HepG2 (cell line): ENCODE measurements at regions not wholly inside any gene's neighbourhood (a gene's known extent, or its start where the extent isn't known, plus 50 kb on each side); places are given as distances from the start of the nearest gene placed in this dataset.

Experiments used
- CREM ChIP-seq, 2 experiments: sonication (generic) in 1 of 2; formaldehyde crosslinking in 1 of 2; IDR thresholded peaks; 2 replicates each; pipeline versions ENCODE4 v1.4.0 to v1.6.1; 2016 to 2020; ENCODE audit warnings: antibody characterized with exemption in 1 of 2, mild to moderate bottlenecking in 1 of 2, missing genetic modification reagents in 1 of 2
- ERF ChIP-seq: IDR thresholded peaks from 2 replicates; pipeline ENCODE4 v1.6.1; 2018; ENCODE audit warnings: missing biosample characterization, missing genetic modification reagents
- GPBP1L1 ChIP-seq: sonication (generic); formaldehyde crosslinking; IDR thresholded peaks from 2 replicates; pipeline ENCODE4 v1.5.0; 2020; ENCODE audit warnings: mild to moderate bottlenecking, missing genetic modification reagents
- HMGXB3 ChIP-seq: sonication (generic); formaldehyde crosslinking; IDR thresholded peaks from 2 replicates; pipeline ENCODE4 v1.4.0; 2020; ENCODE audit warnings: missing genetic modification reagents, borderline replicate concordance
- HNRNPLL ChIP-seq: fragments of 200-400 bp; formaldehyde crosslinking; IDR thresholded peaks from 2 replicates; pipeline ENCODE4 v1.6.1; 2017; ENCODE audit warnings: mild to moderate bottlenecking, low read depth, low read length; ENCODE audit not compliant: poor library complexity, severe bottlenecking
- MAZ ChIP-seq, 2 experiments: sonication (generic) in 1 of 2; formaldehyde crosslinking in 1 of 2; IDR thresholded peaks; 2 replicates each; pipeline versions ENCODE4 v1.5.0 to v1.6.1; 2012 to 2020; ENCODE audit warnings: low read depth in 2 of 2, mild to moderate bottlenecking in 2 of 2, borderline replicate concordance in 1 of 2, improper control_type of control experiment in 1 of 2, low read length in 1 of 2, missing genetic modification reagents in 1 of 2, moderate library complexity in 1 of 2
- NFIC ChIP-seq: IDR thresholded peaks from 2 replicates; pipeline ENCODE4 v1.6.1; 2012; ENCODE audit warnings: mild to moderate bottlenecking, low read length, inconsistent platforms
- PAF1 ChIP-seq: IDR thresholded peaks from 2 replicates; pipeline ENCODE4 v1.6.1; 2016; ENCODE audit warnings: missing genetic modification reagents, missing compliant biosample characterization
- SALL2 ChIP-seq: sonication (generic); formaldehyde crosslinking; IDR thresholded peaks from 2 replicates; pipeline ENCODE4 v1.8.1; 2023; ENCODE audit warnings: mild to moderate bottlenecking, missing genetic modification reagents, inconsistent platforms
- STAT5B ChIP-seq: sonication (generic); formaldehyde crosslinking; IDR thresholded peaks from 2 replicates; pipeline ENCODE4 v1.4.0; 2020; ENCODE audit warnings: missing genetic modification reagents
- TERF1 ChIP-seq: sonication (generic); formaldehyde crosslinking; IDR thresholded peaks from 2 replicates; pipeline ENCODE4 v1.8.0; 2022; ENCODE audit warnings: mild to moderate bottlenecking, missing genetic modification reagents, moderate library complexity
- ZBTB33 ChIP-seq: sonication (generic); formaldehyde crosslinking; IDR thresholded peaks from 2 replicates; pipeline ENCODE4 v1.4.0; 2020; ENCODE audit warnings: missing genetic modification reagents
- ZBTB46 ChIP-seq: sonication (generic); formaldehyde crosslinking; IDR thresholded peaks from 2 replicates; pipeline ENCODE4 v1.4.0; 2020; ENCODE audit warnings: mild to moderate bottlenecking, missing genetic modification reagents, borderline replicate concordance
- ZKSCAN5 ChIP-seq: sonication (generic); formaldehyde crosslinking; IDR thresholded peaks from 2 replicates; pipeline ENCODE4 v1.5.1; 2020; ENCODE audit warnings: mild to moderate bottlenecking, missing genetic modification reagents
- ZNF205 ChIP-seq: IDR thresholded peaks from 2 replicates; pipeline ENCODE4 v1.6.1; 2018; ENCODE audit warnings: missing biosample characterization, missing genetic modification reagents
- ZNF232 ChIP-seq: sonication (generic); formaldehyde crosslinking; IDR thresholded peaks from 2 replicates; pipeline ENCODE4 v1.4.0; 2020; ENCODE audit warnings: missing genetic modification reagents, borderline replicate concordance
- ZSCAN29 ChIP-seq: sonication (generic); formaldehyde crosslinking; conservative IDR thresholded peaks from 2 replicates; pipeline ENCODE4 v1.4.0; 2020; ENCODE audit warnings: mild to moderate bottlenecking, missing genetic modification reagents

- TF ChIP-seq HMGXB3 (no peak), ZKSCAN5 (CRISPR knock-in tag) (no peak), ZBTB46 (CRISPR knock-in tag) (no peak), ERF (CRISPR knock-in tag) (no peak), GPBP1L1 (no peak), SALL2 (CRISPR knock-in tag) (no peak), ZBTB33 (CRISPR knock-in tag) (no peak), HNRNPLL (peak; percentile 54), STAT5B (CRISPR knock-in tag) (no peak), NFIC (no peak), ZNF205 (CRISPR knock-in tag) (no peak), MAZ (IDR thresholded peaks at IDR 0.05; ENCODE audit: borderline replicate concordance, low read depth, low read length) (peak; percentile 59; the same call in 1 of the 2 replicates), MAZ (CRISPR knock-in tag; IDR thresholded peaks at IDR 0.05; ENCODE audit: low read depth) (no peak), CREM (IDR thresholded peaks at IDR 0.05) (no peak), CREM (CRISPR knock-in tag; IDR thresholded peaks at IDR 0.05) (no peak), TERF1 (no peak), PAF1 (CRISPR knock-in tag) (no peak), ZNF232 (no peak), ZSCAN29 (peak; percentile 97)
Measured at GRCh38 chr20:59515013-59515905, 89.1 kb upstream of the PHACTR3 start (continued).
